PFSK-1 (cell line): ENCODE measurements at regions not wholly inside any gene's neighbourhood (a gene's known extent, or its start where the extent isn't known, plus 50 kb on each side); places are given as distances from the start of the nearest gene placed in this dataset.

Experiments used
- FOXP2 ChIP-seq: optimal IDR thresholded peaks from 2 replicates; pipeline ENCODE3; 2011; ENCODE audit warnings: borderline replicate concordance, control low read depth, inconsistent platforms; ENCODE audit not compliant: insufficient read depth; ENCODE audit errors: extremely low read length, extremely low read depth
- POLR2AphosphoS5 ChIP-seq: IDR thresholded peaks from 2 replicates; pipeline ENCODE4 v1.6.1; 2012; ENCODE audit warnings: low read depth, mild to moderate bottlenecking, control low read depth, low read length, moderate library complexity
- REST ChIP-seq, 2 experiments: IDR thresholded peaks; 2 replicates each; pipeline versions ENCODE4 v1.6.1 to v1.8.0; 2011 to 2012; ENCODE audit warnings: low read depth in 2 of 2, low read length in 2 of 2, control low read depth in 1 of 2, inconsistent platforms in 1 of 2, mild to moderate bottlenecking in 1 of 2, moderate library complexity in 1 of 2; ENCODE audit not compliant: insufficient read depth in 1 of 2
- SIN3A ChIP-seq: IDR thresholded peaks from 2 replicates; pipeline ENCODE4 v1.6.1; 2012; ENCODE audit warnings: mild to moderate bottlenecking, low read length, moderate library complexity, borderline replicate concordance; ENCODE audit not compliant: insufficient read depth
- TAF1 ChIP-seq: IDR thresholded peaks from 2 replicates; pipeline ENCODE4 v1.6.1; 2012; ENCODE audit warnings: low read length, control low read depth, borderline replicate concordance; ENCODE audit not compliant: insufficient read depth

DNA sequence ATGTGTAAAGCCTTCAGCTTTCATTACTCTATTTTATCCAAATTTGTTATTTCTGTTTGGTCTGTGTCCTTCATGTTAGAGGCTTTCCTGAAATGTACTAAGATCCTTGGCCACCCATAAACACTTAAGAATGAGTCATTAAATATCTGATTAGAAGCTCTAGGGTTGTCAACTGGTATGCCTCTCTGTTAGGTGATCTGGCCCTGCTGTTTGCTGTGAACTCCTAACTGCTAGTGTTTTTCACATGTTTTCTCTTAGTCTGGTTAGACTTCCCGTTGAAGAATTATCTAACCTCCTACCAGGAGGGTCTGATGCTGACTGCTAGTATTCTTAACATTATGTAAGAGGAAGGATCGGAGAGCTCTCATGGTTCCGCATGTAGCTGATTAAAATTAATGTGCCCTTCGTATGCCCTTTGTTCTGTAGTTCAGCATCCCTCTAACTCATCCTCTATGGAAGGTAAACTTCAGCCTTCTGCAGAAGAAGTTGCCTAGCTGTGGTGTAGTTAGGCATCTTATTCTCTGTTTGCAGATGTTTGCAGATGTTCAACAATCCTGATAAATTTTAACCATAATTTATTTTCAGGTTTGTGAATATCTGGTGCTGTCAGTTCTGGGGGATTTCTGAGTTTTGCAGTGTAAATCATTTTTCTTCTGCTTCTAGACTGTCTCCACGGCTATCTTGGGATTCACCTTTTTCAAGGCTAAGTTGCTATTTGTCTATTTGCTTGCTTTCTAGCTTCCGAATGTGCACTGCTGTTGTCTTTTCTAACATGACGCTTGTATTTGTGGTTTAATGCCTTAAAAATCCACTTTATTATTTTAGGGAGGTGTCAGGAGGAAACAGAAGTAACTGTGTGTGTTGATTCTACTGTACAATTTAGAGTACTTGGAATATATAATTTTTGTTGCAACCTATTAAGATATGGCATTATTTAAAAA lies 207.2 kb upstream of the SPRY2 start:
- TF ChIP-seq SIN3A (no peak), FOXP2 (no peak), POLR2AphosphoS5 (no peak), TAF1 (no peak)

DNA sequence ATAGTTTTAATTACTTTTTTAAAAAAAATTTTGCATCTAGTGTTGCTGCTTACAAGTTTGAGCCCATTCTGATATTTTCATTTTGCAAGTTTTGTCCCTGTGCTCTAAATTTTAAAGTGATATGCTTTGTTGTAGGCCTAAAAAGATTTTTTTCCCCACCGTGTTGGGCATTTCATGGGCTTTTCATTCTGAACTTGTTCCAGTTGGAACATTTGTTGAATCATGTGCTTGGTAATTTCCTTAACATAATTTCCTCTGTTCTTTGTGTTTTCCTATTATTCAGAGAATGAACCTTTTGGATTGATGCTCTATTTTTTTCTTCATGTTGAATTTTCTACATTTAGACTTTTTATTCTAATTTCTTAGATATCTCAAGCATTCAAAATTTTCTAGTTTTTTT lies 206.4 kb upstream of the SPRY2 start:
- no peak for TF ChIP-seq FOXP2
- no peak for TF ChIP-seq POLR2AphosphoS5
- no peak for TF ChIP-seq SIN3A
- no peak for TF ChIP-seq REST (IDR thresholded peaks at IDR 0.05; ENCODE audit: insufficient read depth in 1 of 2, low read depth in 2 of 2, low read length in 2 of 2)
- no peak for TF ChIP-seq TAF1

DNA sequence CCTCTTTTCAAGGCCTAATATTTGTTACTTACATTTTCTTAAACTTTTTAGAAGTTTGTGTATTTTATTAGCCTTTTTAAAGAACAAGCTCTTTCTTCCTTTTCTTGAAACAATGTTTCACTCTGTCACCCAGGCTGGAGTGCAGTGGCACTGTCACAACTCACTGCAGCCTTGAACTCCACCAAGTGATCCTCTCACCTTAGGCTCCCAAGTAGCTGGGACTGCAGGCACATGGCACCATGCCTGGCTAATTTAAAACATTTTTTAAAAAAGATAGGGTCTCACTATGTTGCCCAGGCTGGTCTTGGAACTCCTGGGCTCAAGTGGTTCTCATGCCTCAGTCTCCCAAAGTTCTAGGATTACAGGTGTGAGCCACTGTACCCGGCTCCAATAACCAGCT lies 192.2 kb upstream of the SPRY2 start:
- no peak for TF ChIP-seq SIN3A
- no peak for TF ChIP-seq REST (IDR thresholded peaks at IDR 0.05; ENCODE audit: insufficient read depth in 1 of 2, low read depth in 2 of 2, low read length in 2 of 2)
- TF ChIP-seq POLR2AphosphoS5, result no peak
- no peak for TF ChIP-seq TAF1
- no peak for TF ChIP-seq FOXP2

DNA sequence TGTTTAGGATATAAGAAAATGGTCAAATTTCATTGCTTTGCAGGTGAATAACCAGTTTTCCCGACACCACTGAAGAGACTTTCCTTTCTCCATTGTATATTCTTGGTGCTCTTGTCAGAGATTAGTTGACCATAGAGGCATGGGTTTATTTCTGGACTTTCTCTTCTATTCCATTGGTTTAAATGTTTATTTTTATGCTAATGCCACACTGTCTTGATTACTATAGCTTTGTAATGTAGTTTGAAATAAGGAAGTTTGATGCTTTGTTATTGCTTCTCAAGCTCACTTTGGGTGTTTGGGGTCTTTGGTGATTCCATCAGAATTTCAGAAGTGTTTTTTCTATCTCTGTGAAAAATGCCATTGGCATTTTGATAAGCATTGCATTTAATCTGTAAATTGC lies 190.0 kb upstream of the SPRY2 start:
- TF ChIP-seq SIN3A (no peak), FOXP2 (no peak), TAF1 (no peak), REST (IDR thresholded peaks at IDR 0.05; ENCODE audit: insufficient read depth in 1 of 2, low read depth in 2 of 2, low read length in 2 of 2) (no peak)

- TF ChIP-seq SIN3A, result no peak
Observed at GRCh38 chr13:80530191-80530590, 189.3 kb upstream of the SPRY2 start.

GRCh38 chr13:80529734-80530133 lies 188.8 kb upstream of the SPRY2 start:
- no peak for TF ChIP-seq FOXP2
- no peak for TF ChIP-seq REST (IDR thresholded peaks at IDR 0.05; ENCODE audit: insufficient read depth in 1 of 2, low read depth in 2 of 2, low read length in 2 of 2)
- TF ChIP-seq SIN3A, result no peak
- no peak for TF ChIP-seq POLR2AphosphoS5
- no peak for TF ChIP-seq TAF1
